Transverse colon (tissue), 4 donors: ENCODE measurements at regions not wholly inside any gene's neighbourhood (a gene's known extent, or its start where the extent isn't known, plus 50 kb on each side); places are given as distances from the start of the nearest gene placed in this dataset.

Source experiments
- DNase-seq: peaks from one replicate; pipeline ENCODE4 v3.0.0-alpha.2; 2019
- H3K27ac ChIP-seq, 4 donors: fragments of 200-600 bp; sonication (generic); 2 replicates each; pipeline ENCODE4 v1.5.1; 2016 to 2018; ENCODE audit warnings: inconsistent platforms in 4 of 4
- H3K27me3 ChIP-seq: fragments of 200-600 bp; sonication (generic); 2 replicates; pipeline ENCODE4 v1.5.1; 2017; ENCODE audit warnings: inconsistent platforms
- H3K36me3 ChIP-seq, 4 donors: fragments of 200-600 bp; sonication (generic); 2 replicates each; pipeline ENCODE4 v1.5.1; 2017 to 2019; ENCODE audit warnings: inconsistent platforms in 4 of 4
- H3K4me1 ChIP-seq, 4 donors: fragments of 200-600 bp; sonication (generic); 2 replicates each; pipeline ENCODE4 v1.5.1; 2017 to 2020; ENCODE audit warnings: inconsistent platforms in 4 of 4
- H3K4me3 ChIP-seq, 4 donors: fragments of 200-600 bp; sonication (generic); 1 replicate in 1 of 4; 2 replicates in 3 of 4; pipeline versions ENCODE4 v1.5.1 to v1.6.1; 2017 to 2019; ENCODE audit warnings: inconsistent platforms in 4 of 4
- H3K9me3 ChIP-seq, 2 donors: fragments of 200-600 bp; sonication (generic); 2 replicates each; pipeline ENCODE4 v1.5.1; 2017 to 2019; ENCODE audit warnings: inconsistent platforms in 2 of 2
- EP300 ChIP-seq: sonication (generic); formaldehyde crosslinking; IDR thresholded peaks from one replicate; pipeline ENCODE4 v1.6.1; 2017; ENCODE audit warnings: antibody characterized with exemption, low read depth
- POLR2A ChIP-seq: fragments of 450-650 bp; IDR thresholded peaks from one replicate; pipeline ENCODE4 v1.6.1; 2016; ENCODE audit warnings: antibody characterized with exemption, mild to moderate bottlenecking, moderate library complexity
- POLR2AphosphoS5 ChIP-seq, 3 donors: sonication (generic); formaldehyde crosslinking; IDR thresholded peaks; one replicate each; pipeline ENCODE4 v1.6.1; 2016; ENCODE audit warnings: antibody characterized with exemption in 3 of 3
- WGBS, 2 donors: methylation state at CpG; one replicate each; pipeline ENCODE4 v1.1.5; 2018; ENCODE audit warnings: low coverage in 1 of 2; 5-methylcytosine and 5-hydroxymethylcytosine counted together
- in situ Hi-C, 4 donors: fragments of 200-750 bp; cut with MboI; loops; one replicate each; pipeline versions ENCODE4 v1.15.0 to v1.15.1; 2017; ENCODE audit warnings: low sequenced_read_pairs in 3 of 4, low pct_ligation_motif_present in 1 of 4, low pct_unique_long_range_greater_than_20kb in 1 of 4
- intact Hi-C: fragments of 100-400 bp; cut with DNase I; formaldehyde crosslinking; loops from one replicate; pipeline ENCODE4 v1.15.1; 2023; ENCODE audit warnings: low total_unique reads
- TF ChIP-seq, protein P1 (sequence below), 5 experiments: fragments of 200-600 bp in 3 of 5; fragments of 450-650 bp in 2 of 5; sonication (generic) in 3 of 5; IDR thresholded peaks; 1 replicate in 2 of 5; 2 replicates in 3 of 5; pipeline ENCODE4 v1.5.1; 2016 to 2017; ENCODE audit warnings: antibody characterized with exemption in 5 of 5, inconsistent platforms in 3 of 5, mild to moderate bottlenecking in 2 of 5, moderate library complexity in 1 of 5

- Histone ChIP-seq H3K4me1 (no peaks in the 10 kb centered on the region), H3K9me3 (no peaks in the 10 kb centered on the region), H3K36me3 (no peaks in the 10 kb centered on the region), H3K27ac (no peak overlapping the region), H3K4me3 (no peak overlapping the region), H3K27me3 (no peaks in the 10 kb centered on the region)
- TF ChIP-seq, protein P1, sequence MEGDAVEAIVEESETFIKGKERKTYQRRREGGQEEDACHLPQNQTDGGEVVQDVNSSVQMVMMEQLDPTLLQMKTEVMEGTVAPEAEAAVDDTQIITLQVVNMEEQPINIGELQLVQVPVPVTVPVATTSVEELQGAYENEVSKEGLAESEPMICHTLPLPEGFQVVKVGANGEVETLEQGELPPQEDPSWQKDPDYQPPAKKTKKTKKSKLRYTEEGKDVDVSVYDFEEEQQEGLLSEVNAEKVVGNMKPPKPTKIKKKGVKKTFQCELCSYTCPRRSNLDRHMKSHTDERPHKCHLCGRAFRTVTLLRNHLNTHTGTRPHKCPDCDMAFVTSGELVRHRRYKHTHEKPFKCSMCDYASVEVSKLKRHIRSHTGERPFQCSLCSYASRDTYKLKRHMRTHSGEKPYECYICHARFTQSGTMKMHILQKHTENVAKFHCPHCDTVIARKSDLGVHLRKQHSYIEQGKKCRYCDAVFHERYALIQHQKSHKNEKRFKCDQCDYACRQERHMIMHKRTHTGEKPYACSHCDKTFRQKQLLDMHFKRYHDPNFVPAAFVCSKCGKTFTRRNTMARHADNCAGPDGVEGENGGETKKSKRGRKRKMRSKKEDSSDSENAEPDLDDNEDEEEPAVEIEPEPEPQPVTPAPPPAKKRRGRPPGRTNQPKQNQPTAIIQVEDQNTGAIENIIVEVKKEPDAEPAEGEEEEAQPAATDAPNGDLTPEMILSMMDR (IDR thresholded peaks at IDR 0.05) = no peak
- TF ChIP-seq POLR2AphosphoS5 (IDR thresholded peaks at IDR 0.05) (no peak), POLR2A (no peak), EP300 (no peak)
- WGBS, 2 donors = 74 to 100% methylated on average over 1 of the region's 1 CpG
- in situ Hi-C loops = loop anchor here in 1 of 4 donors (25.0 kb wide), 1 partner anchor 256 kb away; no protein-coding TSS in a partner anchor
- DNase-seq = no peak
- intact Hi-C loops = no loop called here
These were observed 62.0 kb upstream of the DSG1 start for GRCh38 chr18:31255953-31256352.

GRCh38 chr18:31258789-31259188 is 59.2 kb upstream of the DSG1 start:
- no peaks in the 10 kb centered on the region for H3K9me3 ChIP-seq
- no peak for DNase-seq
- no peaks in the 10 kb centered on the region for H3K27me3 ChIP-seq
- intact Hi-C loops = no loop called here
- no peak overlapping the region for H3K4me3 ChIP-seq
- TF ChIP-seq EP300 = no peak
- no peak for TF ChIP-seq POLR2A
- TF ChIP-seq, protein P1 (IDR thresholded peaks at IDR 0.05) = no peak
- no peaks in the 10 kb centered on the region for H3K36me3 ChIP-seq
- in situ Hi-C loops = loop anchor here in 1 of 4 donors (25.0 kb wide), 1 partner anchor 254 kb away; no protein-coding TSS in a partner anchor
- no peak overlapping the region for H3K27ac ChIP-seq
- WGBS, 2 donors = 83 to 85% methylated on average over 3 of the region's 3 CpGs
- no peaks in the 10 kb centered on the region for H3K4me1 ChIP-seq

GRCh38 chr18:31261792-31262582 is 56.0 kb upstream of the DSG1 start:
- H3K4me1 ChIP-seq = no peaks in the 10 kb centered on the region
- in situ Hi-C loops = loop anchor here in 1 of 4 donors (25.0 kb wide), 1 partner anchor 250 kb away; no protein-coding TSS in a partner anchor
- no peaks in the 10 kb centered on the region for H3K27me3 ChIP-seq
- no peak for DNase-seq
- H3K9me3 ChIP-seq = no peaks in the 10 kb centered on the region
- no peak for TF ChIP-seq POLR2A
- no peak for TF ChIP-seq POLR2AphosphoS5 (IDR thresholded peaks at IDR 0.05)
- TF ChIP-seq, protein P1 (IDR thresholded peaks at IDR 0.05) = no peak
- TF ChIP-seq EP300 = no peak
- no peak overlapping the region for H3K27ac ChIP-seq
- 62 to 76% methylated on average over 5 to 6 of the region's 6 CpGs for WGBS, 2 donors
- no peak overlapping the region for H3K4me3 ChIP-seq
- intact Hi-C loops = no loop called here
- H3K36me3 ChIP-seq = no peaks in the 10 kb centered on the region

- in situ Hi-C loops = loop anchor here in 1 of 4 donors (25.0 kb wide), 1 partner anchor 244 kb away; no protein-coding TSS in a partner anchor
- H3K4me1 ChIP-seq = peaks cover 0 to 13% (median 3%) of the 10 kb centered on the region in 4 donors
- 51 to 58% methylated on average over 2 of the region's 2 CpGs for WGBS, 2 donors
- H3K9me3 ChIP-seq = no peaks in the 10 kb centered on the region
- no peak overlapping the region for H3K4me3 ChIP-seq
- H3K36me3 ChIP-seq = no peaks in the 10 kb centered on the region
- no peak overlapping the region for H3K27ac ChIP-seq
- H3K27me3 ChIP-seq = no peaks in the 10 kb centered on the region
- DNase-seq = no peak
- TF ChIP-seq, protein P1 (IDR thresholded peaks at IDR 0.05) = no peak
- no peak for TF ChIP-seq POLR2A
- TF ChIP-seq EP300 = no peak
- no peak for TF ChIP-seq POLR2AphosphoS5 (IDR thresholded peaks at IDR 0.05)
- intact Hi-C loops = no loop called here
These were observed 50.0 kb upstream of the DSG1 start for GRCh38 chr18:31267823-31268481.
